Sigmoid colon (tissue), 6 donors: ENCODE measurements at regions not wholly inside any gene's neighbourhood (a gene's known extent, or its start where the extent isn't known, plus 50 kb on each side); places are given as distances from the start of the nearest gene placed in this dataset.
A peak's percentile ranks its signal among the peaks of the same experiment; 100 is the strongest.

ENCODE experiments used
- DNase-seq: peaks from one replicate; pipeline ENCODE4 v3.0.0-alpha.2; 2019
- H3K27ac ChIP-seq, 4 donors: fragments of 200-600 bp; sonication (generic); one replicate each; pipeline ENCODE4 v1.5.1; 2016 to 2019; ENCODE audit warnings: mild to moderate bottlenecking in 1 of 4
- H3K27me3 ChIP-seq, 3 donors: fragments of 200-600 bp; sonication (generic); one replicate each; pipeline ENCODE4 v1.5.1; 2019; ENCODE audit warnings: mild to moderate bottlenecking in 1 of 3
- H3K36me3 ChIP-seq, 4 donors: fragments of 200-600 bp; sonication (generic); one replicate each; pipeline ENCODE4 v1.5.1; 2016 to 2019
- H3K4me1 ChIP-seq, 4 donors: fragments of 200-600 bp; sonication (generic); one replicate each; pipeline ENCODE4 v1.5.1; 2017 to 2019
- H3K4me3 ChIP-seq, 4 donors: fragments of 200-600 bp; sonication (generic); one replicate each; pipeline ENCODE4 v1.5.1; 2017 to 2019; ENCODE audit warnings: mild to moderate bottlenecking in 2 of 4, moderate library complexity in 1 of 4
- H3K9me3 ChIP-seq, 4 donors: fragments of 200-600 bp in 3 of 4; sonication (generic) in 3 of 4; one replicate each; pipeline versions ENCODE4 v1.5.1 to v1.6.1; 2013 to 2019
- EP300 ChIP-seq, 4 donors: sonication (generic); formaldehyde crosslinking; IDR thresholded peaks; one replicate each; pipeline ENCODE4 v1.6.1; 2017; ENCODE audit warnings: antibody characterized with exemption in 4 of 4
- POLR2A ChIP-seq, 2 donors: fragments of 450-650 bp; IDR thresholded peaks; one replicate each; pipeline ENCODE4 v1.6.1; 2016; ENCODE audit warnings: antibody characterized with exemption in 2 of 2, mild to moderate bottlenecking in 2 of 2, moderate library complexity in 2 of 2
- POLR2AphosphoS5 ChIP-seq, 4 donors: sonication (generic); formaldehyde crosslinking; IDR thresholded peaks; one replicate each; pipeline ENCODE4 v1.6.1; 2017; ENCODE audit warnings: antibody characterized with exemption in 4 of 4
- WGBS, 2 donors: extraction: QIAGEN DNeasy Blood & Tissue Kit; methylation state at CpG; one replicate each; pipeline ENCODE4 v1.1.7; 2013; 5-methylcytosine and 5-hydroxymethylcytosine counted together
- intact Hi-C: fragments of 100-400 bp; cut with DNase I; formaldehyde crosslinking; loops from one replicate; pipeline ENCODE4 v1.15.1; 2023
- TF ChIP-seq, protein P1 (sequence below), 4 experiments: fragments of 450-650 bp in 3 of 4; fragments of 200-600 bp in 1 of 4; IDR thresholded peaks; one replicate each; pipeline ENCODE4 v1.5.1; 2016 to 2019; ENCODE audit warnings: antibody characterized with exemption in 4 of 4, mild to moderate bottlenecking in 3 of 4, moderate library complexity in 2 of 4
- donor health status: healthy with polysubstance abuse.
- donor health status: healthy.

DNA sequence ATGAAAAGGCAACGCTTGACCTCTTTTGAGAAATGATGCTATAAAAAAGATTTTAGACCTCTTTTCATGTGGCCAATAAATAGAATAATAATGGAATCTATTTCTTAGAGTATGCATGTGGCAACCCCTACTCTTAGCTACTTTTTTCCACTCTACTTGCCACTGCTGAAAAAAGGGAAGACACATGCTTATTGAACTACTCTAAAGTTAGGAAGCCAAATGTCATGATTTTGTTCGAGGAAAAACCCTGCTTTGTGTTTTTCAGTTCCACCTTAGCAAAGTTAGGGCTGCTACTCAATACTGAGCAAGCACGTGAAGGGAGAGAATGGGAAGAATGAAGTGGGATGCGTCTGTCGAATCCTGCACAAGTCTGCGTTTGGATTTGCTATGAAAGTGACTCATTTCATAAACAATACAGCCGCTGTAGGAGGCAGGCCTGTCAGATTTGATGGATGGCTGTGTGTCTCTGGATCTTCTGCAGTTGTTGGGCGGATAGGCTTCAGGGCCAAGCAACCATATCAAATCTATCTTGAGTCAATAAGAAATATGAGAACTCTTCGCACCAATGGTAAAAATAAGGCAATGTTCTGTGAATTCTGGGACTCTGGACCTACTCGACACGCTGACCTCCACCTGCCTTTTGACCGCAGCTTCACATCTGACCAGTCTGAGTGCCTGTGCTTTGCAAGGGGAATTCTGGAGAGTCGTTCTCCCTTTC is 333.6 kb downstream of the PIK3R1 start:
- TF ChIP-seq POLR2AphosphoS5 (IDR thresholded peaks at IDR 0.05) (no peak), EP300 (IDR thresholded peaks at IDR 0.05) (no peak), POLR2A (IDR thresholded peaks at IDR 0.05) (no peak)
- TF ChIP-seq, protein P1, sequence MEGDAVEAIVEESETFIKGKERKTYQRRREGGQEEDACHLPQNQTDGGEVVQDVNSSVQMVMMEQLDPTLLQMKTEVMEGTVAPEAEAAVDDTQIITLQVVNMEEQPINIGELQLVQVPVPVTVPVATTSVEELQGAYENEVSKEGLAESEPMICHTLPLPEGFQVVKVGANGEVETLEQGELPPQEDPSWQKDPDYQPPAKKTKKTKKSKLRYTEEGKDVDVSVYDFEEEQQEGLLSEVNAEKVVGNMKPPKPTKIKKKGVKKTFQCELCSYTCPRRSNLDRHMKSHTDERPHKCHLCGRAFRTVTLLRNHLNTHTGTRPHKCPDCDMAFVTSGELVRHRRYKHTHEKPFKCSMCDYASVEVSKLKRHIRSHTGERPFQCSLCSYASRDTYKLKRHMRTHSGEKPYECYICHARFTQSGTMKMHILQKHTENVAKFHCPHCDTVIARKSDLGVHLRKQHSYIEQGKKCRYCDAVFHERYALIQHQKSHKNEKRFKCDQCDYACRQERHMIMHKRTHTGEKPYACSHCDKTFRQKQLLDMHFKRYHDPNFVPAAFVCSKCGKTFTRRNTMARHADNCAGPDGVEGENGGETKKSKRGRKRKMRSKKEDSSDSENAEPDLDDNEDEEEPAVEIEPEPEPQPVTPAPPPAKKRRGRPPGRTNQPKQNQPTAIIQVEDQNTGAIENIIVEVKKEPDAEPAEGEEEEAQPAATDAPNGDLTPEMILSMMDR (IDR thresholded peaks at IDR 0.05): no peak
- H3K36me3 ChIP-seq: no peaks in the 10 kb centered on the region
- no peak for DNase-seq
- H3K9me3 ChIP-seq: no peaks in the 10 kb centered on the region
- no peaks in the 10 kb centered on the region for H3K27me3 ChIP-seq
- no peak overlapping the region for H3K27ac ChIP-seq
- intact Hi-C loops: no loop called here
- H3K4me1 ChIP-seq: peaks cover 0 to 11% (median 9%) of the 10 kb centered on the region in 4 donors
- 81 to 84% methylated on average over 13 of the region's 13 CpGs for WGBS, 2 donors
- H3K4me3 ChIP-seq: no peak overlapping the region

DNA sequence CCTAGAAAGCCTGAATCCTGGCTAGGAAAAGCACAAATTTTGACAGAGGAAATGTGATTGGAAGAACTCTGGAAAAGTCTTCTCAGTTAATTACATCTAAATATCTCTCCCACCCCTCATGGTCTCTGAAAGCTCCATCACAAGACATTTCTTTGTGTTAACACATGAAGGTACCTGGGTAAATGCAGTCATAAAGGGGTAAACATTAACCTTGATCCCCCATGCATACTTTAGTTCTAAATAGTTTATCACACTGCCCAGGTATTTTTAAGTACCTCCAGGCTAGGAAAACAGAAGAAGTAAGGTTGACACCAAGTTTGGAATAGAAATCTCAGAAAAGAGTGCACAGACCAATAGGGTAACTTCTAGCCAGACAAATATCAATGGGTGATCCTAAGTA is 334.5 kb downstream of the PIK3R1 start:
- no peak for DNase-seq
- H3K4me3 ChIP-seq: no peak overlapping the region
- intact Hi-C loops: no loop called here
- peaks cover 0 to 4% (median 2%) of the 10 kb centered on the region in 4 donors for H3K4me1 ChIP-seq
- TF ChIP-seq POLR2AphosphoS5 (IDR thresholded peaks at IDR 0.05): no peak
- H3K9me3 ChIP-seq: no peaks in the 10 kb centered on the region
- H3K36me3 ChIP-seq: no peaks in the 10 kb centered on the region
- no peak overlapping the region for H3K27ac ChIP-seq
- no peaks in the 10 kb centered on the region for H3K27me3 ChIP-seq

GRCh38 chr5:68551436-68551835 is 335.9 kb downstream of the PIK3R1 start:
- H3K4me3 ChIP-seq: no peak overlapping the region
- no peak for DNase-seq
- 86 to 88% methylated on average over 5 of the region's 5 CpGs for WGBS, 2 donors
- intact Hi-C loops: no loop called here
- no peaks in the 10 kb centered on the region for H3K36me3 ChIP-seq
- H3K4me1 ChIP-seq: peaks cover 0 to 6% (median 0%) of the 10 kb centered on the region in 4 donors
- H3K27me3 ChIP-seq: no peaks in the 10 kb centered on the region
- TF ChIP-seq, protein P1 (IDR thresholded peaks at IDR 0.05): no peak
- TF ChIP-seq POLR2AphosphoS5 (IDR thresholded peaks at IDR 0.05) (no peak), POLR2A (IDR thresholded peaks at IDR 0.05) (no peak), EP300 (IDR thresholded peaks at IDR 0.05) (no peak)
- H3K9me3 ChIP-seq: no peaks in the 10 kb centered on the region
- no peak overlapping the region for H3K27ac ChIP-seq

DNA sequence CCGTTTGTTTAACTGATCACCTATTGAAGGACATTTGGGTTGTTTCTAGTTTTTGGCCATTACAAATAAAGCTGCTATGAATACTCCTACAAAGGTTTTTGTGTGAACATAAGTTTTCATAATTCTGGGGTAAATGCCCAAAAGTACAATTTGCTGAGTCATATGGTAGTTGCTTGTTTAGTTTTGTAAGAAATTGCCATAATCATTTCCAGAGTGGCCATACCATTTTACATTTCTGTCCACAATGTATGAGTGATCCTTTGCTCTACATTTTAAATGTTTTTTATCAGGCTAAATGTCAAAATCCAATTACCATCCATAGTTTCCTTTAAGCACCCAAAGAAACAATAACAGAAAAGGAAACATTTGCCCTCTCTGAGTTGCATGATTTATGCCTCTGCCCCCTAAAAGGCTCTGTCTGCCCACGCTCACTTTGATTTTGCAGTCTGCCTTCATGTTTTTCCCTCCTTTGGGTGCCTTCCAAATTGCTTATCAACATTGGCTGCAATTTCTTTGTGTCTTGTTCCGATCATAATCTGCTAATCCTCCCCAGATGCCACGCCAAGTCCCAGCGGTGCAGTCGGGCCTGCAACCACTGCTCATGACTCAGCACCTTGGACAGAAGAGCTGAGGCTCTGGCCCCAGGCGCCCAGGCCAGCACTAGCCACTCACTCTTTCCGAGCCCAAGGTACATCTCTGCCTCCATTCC is 339.2 kb downstream of the PIK3R1 start:
- peaks cover 0 to 13% (median 0%) of the 10 kb centered on the region in 4 donors for H3K4me1 ChIP-seq
- DNase-seq: no peak
- intact Hi-C loops: no loop called here
- peaks cover 0 to 6% (median 0%) of the 10 kb centered on the region in 4 donors for H3K9me3 ChIP-seq
- no peak overlapping the region for H3K27ac ChIP-seq
- TF ChIP-seq POLR2A (IDR thresholded peaks at IDR 0.05) (no peak), EP300 (IDR thresholded peaks at IDR 0.05) (no peak), POLR2AphosphoS5 (IDR thresholded peaks at IDR 0.05) (peak in 1 of 4 donors; percentile 26)
- TF ChIP-seq, protein P1 (IDR thresholded peaks at IDR 0.05): no peak
- H3K36me3 ChIP-seq: no peaks in the 10 kb centered on the region
- H3K27me3 ChIP-seq: no peaks in the 10 kb centered on the region
- no peak overlapping the region for H3K4me3 ChIP-seq
- WGBS, 2 donors: 23 to 58% methylated on average over 8 of the region's 8 CpGs

GRCh38 chr5:68555907-68556681 is 340.5 kb downstream of the PIK3R1 start:
- intact Hi-C loops: no loop called here
- no peak overlapping the region for H3K27ac ChIP-seq
- H3K27me3 ChIP-seq: no peaks in the 10 kb centered on the region
- no peak for DNase-seq
- H3K4me1 ChIP-seq: peaks cover 0 to 13% (median 0%) of the 10 kb centered on the region in 4 donors
- no peak for TF ChIP-seq POLR2AphosphoS5 (IDR thresholded peaks at IDR 0.05)
- no peak for TF ChIP-seq EP300 (IDR thresholded peaks at IDR 0.05)
- no peak for TF ChIP-seq POLR2A (IDR thresholded peaks at IDR 0.05)
- TF ChIP-seq, protein P1 (IDR thresholded peaks at IDR 0.05): no peak
- H3K36me3 ChIP-seq: no peaks in the 10 kb centered on the region
- no peak overlapping the region for H3K4me3 ChIP-seq
- H3K9me3 ChIP-seq: peaks cover 0 to 6% (median 0%) of the 10 kb centered on the region in 4 donors
- WGBS, 2 donors: 90 to 95% methylated on average over 6 of the region's 6 CpGs
